Stimulated activated effector memory CD8-positive, alpha-beta T cell treated with anti-CD3 and anti-CD28 coated beads, Interleukin-12 subunit alpha, Interleukin-12 subunit beta, amount 100 ng/mL, for 72 hours (primary cell): ENCODE measurements at regions not wholly inside any gene's neighbourhood (a gene's known extent, or its start where the extent isn't known, plus 50 kb on each side); places are given as distances from the start of the nearest gene placed in this dataset.

Experiments
- ATAC-seq: fragments of 150-1000 bp; cut with Tn5 transposase; 2 replicates; pipeline ENCODE4 v1.10.0; 2021
- DNase-seq, 2 donors: peaks; one replicate each; pipeline ENCODE4 v3.0.0; 2021 to 2022; ENCODE audit warnings: low spot score in 2 of 2
- H3K27ac Mint-ChIP-seq: one replicate; pipeline ENCODE4 v1.8.0; 2022; ENCODE audit warnings: mild to moderate bottlenecking, mixed read lengths
- H3K36me3 Mint-ChIP-seq: one replicate; pipeline ENCODE4 v1.8.0; 2022; ENCODE audit warnings: mild to moderate bottlenecking, mixed read lengths
- H3K4me1 Mint-ChIP-seq: one replicate; pipeline ENCODE4 v1.8.0; 2022; ENCODE audit warnings: mixed read lengths
- H3K4me3 Mint-ChIP-seq: one replicate; pipeline ENCODE4 v1.8.0; 2022; ENCODE audit warnings: mild to moderate bottlenecking, mixed read lengths
- H3K9me3 Mint-ChIP-seq: one replicate; pipeline ENCODE4 v1.8.0; 2022; ENCODE audit warnings: mixed read lengths

DNA sequence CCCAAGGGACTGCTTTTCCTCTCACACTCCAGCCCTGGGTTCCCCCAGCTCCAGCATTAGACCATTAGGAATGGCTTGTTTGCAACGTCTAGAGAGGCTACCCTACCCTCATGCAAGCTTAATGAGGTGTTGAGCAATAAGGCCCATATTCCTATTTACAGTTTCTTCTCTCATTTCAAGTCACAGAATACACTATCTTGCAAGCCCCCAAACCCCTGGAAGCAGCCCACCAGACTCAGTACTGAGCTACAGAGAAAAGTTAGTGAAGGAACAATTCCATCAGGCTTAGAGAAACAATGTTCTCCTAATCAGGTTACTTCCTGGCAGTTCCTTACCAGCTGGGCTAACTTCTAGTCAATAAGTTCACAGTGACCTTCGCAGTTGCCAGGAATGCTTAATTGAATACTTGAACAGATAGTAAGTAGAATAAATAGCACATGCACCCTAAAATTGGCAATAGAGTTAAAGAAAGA, 606.5 kb upstream of the NOX3 start:
- ATAC-seq (no peak), DNase-seq (no peak)
- Mint-ChIP-seq H3K36me3 (no peaks in the 10 kb centered on the region), H3K4me3 (no peak overlapping the region), H3K4me1 (no peaks in the 10 kb centered on the region), H3K9me3 (peaks cover 7% of the 10 kb centered on the region), H3K27ac (no peak overlapping the region)

DNA sequence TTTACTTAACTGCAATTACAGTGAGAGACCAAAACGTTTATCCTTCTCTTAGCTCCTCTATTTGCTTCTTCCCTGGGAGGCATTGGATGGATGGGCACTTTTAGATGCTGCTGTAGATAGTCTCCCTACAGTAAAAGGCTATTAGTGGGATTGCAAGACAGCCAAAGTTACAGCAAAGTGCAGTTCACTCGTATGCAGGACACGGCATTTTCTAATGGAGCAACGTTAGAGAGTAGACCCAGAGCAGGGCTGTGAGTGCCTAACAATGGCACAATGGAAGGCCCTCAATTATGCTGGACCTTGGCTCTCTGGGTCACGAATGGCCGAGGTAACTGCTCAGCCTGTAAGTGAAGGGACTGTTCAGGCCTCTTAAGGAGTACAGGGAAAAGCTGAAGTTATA, 605.8 kb upstream of the NOX3 start:
- ATAC-seq = no peak
- Mint-ChIP-seq H3K4me3 (no peak overlapping the region), H3K9me3 (peaks cover 7% of the 10 kb centered on the region), H3K27ac (no peak overlapping the region), H3K4me1 (no peaks in the 10 kb centered on the region), H3K36me3 (no peaks in the 10 kb centered on the region)
- no peak for DNase-seq

DNA sequence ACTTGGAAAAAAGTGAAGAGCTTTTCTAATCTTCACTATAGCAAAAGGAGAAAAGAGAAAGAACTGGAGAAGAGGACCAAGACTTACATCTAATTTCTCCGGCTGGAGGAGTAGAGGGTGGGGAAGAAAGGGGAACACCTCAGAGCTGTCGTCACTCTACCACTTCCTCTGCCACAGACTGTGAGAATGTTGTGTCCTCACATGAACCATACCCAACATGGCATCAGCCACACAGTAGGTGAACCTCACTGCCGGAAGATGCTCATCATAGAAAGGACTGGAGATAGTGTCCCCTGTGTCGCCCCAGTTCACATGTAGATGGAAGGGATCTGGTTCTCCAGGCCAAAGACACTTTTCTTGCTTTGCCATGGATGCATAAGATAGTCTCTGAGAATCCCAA, 604.4 kb upstream of the NOX3 start:
- H3K4me3 Mint-ChIP-seq = no peak overlapping the region
- ATAC-seq = peak; percentile 93

GRCh38 chr6:156058356-156058755, 602.7 kb upstream of the NOX3 start:
- no peaks in the 10 kb centered on the region for H3K4me1 Mint-ChIP-seq
- H3K36me3 Mint-ChIP-seq = no peaks in the 10 kb centered on the region
- DNase-seq (no peak), ATAC-seq (no peak)
- H3K9me3 Mint-ChIP-seq = peaks cover 8% of the 10 kb centered on the region
- no peak overlapping the region for H3K4me3 Mint-ChIP-seq
- no peak overlapping the region for H3K27ac Mint-ChIP-seq

More for the DNA sequence above, 604.4 kb upstream of the NOX3 start:
- DNase-seq = no peak
- Mint-ChIP-seq H3K27ac (no peak overlapping the region), H3K36me3 (no peaks in the 10 kb centered on the region), H3K9me3 (peaks cover 7% of the 10 kb centered on the region), H3K4me1 (no peaks in the 10 kb centered on the region)

DNA sequence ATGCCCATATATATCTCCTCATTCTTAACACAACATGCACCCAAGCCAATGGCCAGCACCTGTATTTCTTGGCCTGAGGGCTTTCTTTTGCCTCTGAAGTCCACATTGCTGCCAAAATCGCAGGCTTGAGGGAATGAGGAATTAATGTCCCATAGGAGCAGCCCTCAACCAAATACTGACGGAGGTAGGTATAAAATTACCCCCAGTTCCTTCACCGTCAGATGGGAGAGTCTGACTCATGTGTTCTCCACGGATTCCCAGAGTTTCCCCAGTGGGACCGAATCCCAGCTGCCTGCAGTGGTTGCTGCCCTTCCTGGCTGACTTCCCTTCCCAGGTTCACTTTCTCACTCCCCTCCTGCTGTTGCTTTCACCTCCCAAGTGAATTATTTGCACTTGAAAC, 602.2 kb upstream of the NOX3 start:
- ATAC-seq (no peak), DNase-seq (no peak)
- Mint-ChIP-seq H3K36me3 (no peaks in the 10 kb centered on the region), H3K9me3 (peaks cover 10% of the 10 kb centered on the region), H3K4me3 (no peak overlapping the region), H3K4me1 (no peaks in the 10 kb centered on the region), H3K27ac (no peak overlapping the region)

DNA sequence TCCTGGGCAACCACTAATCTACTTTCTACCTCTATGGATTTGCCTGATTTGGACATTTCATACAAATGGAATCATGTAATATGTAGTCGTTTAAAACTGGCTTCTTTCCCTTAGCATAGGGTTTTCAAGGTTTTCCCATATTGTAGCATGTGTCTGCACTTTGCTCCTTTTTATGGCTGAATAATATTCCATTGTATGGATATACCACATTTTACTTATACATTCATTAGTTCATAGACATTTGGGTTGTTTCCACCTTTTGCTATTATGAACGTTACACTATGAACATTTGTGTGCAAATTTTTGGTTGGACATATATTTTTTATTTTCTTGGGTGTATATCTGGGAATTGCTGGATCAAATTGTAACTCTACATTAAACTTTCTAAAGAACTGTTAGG, 600.4 kb upstream of the NOX3 start:
- Mint-ChIP-seq H3K4me3 (no peak overlapping the region), H3K9me3 (peaks cover 9% of the 10 kb centered on the region), H3K36me3 (no peaks in the 10 kb centered on the region), H3K27ac (no peak overlapping the region), H3K4me1 (no peaks in the 10 kb centered on the region)
- DNase-seq (no peak), ATAC-seq (no peak)

- Mint-ChIP-seq H3K36me3 (no peaks in the 10 kb centered on the region), H3K27ac (no peak overlapping the region), H3K4me3 (no peak overlapping the region), H3K4me1 (no peaks in the 10 kb centered on the region), H3K9me3 (peaks cover 12% of the 10 kb centered on the region)
- DNase-seq = no peak
- ATAC-seq = no peak
These were observed 598.0 kb upstream of the NOX3 start for GRCh38 chr6:156053626-156054025.

GRCh38 chr6:156046841-156047449, 591.3 kb upstream of the NOX3 start:
- no peaks in the 10 kb centered on the region for H3K36me3 Mint-ChIP-seq
- DNase-seq (no peak), ATAC-seq (no peak)
- peaks cover 14% of the 10 kb centered on the region for H3K9me3 Mint-ChIP-seq
- no peak overlapping the region for H3K27ac Mint-ChIP-seq
- no peak overlapping the region for H3K4me3 Mint-ChIP-seq
- no peaks in the 10 kb centered on the region for H3K4me1 Mint-ChIP-seq

DNA sequence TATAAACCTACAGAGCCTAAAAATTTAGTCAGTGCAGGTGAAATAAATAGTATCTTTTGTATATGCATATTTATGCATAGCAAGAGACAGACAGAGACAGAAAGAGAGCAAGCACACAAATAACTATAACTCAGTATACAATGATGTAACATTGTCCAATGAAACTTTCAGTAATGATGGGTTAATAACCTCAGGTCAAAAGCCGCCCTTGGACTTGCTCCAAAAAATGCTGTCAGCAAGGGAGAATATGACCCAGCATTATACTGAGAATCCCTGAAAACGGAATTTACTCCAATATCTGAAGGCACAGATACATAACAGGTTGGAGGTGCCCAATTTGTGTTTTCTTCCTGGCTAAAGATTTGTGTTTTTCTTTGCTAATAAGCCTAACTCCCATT, 590.6 kb upstream of the NOX3 start:
- Mint-ChIP-seq H3K36me3 (no peaks in the 10 kb centered on the region), H3K27ac (no peak overlapping the region), H3K4me1 (no peaks in the 10 kb centered on the region), H3K4me3 (no peak overlapping the region), H3K9me3 (peaks cover 12% of the 10 kb centered on the region)
- no peak for DNase-seq
- no peak for ATAC-seq

DNA sequence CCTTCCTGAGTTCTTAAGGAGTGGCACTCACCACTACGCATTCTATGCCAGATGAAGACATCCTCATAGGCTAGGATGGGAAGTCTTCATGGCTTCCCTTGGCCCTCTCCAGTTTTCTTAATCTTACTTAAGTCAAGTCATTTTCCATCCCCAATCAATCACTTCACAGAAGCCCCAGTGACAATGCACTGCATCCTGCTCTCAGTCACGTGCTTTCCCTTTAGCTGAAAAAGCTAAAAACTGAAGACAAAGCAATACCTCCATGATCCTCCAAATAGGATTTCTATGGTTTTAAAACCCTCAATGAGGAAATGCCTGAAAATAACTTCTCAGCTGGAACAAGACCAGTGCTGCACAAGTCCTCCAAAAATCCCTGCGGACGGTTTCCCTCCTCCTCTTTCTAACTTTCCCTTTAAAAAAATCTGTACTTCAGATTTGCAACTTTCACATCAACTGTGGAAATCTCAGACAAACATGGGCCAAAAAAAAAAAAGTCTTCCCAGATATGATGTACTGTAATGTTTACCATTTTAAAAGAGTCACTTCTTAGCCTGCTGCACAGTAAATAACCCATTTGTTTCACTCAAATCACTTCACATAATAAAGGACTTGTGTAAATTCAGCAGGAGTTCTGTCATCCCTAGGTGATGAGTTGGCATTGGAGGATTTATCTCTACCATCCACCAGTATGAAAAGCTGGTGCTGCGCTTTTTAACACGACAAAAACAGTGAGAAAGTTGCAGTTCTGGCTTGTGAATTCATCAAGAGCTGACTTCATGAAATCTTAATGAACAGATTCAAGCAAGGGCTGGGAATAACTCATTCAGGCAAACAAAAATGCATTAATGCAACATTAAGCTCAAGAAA, 590.0 kb upstream of the NOX3 start:
- Mint-ChIP-seq H3K36me3 (no peaks in the 10 kb centered on the region), H3K4me3 (no peak overlapping the region), H3K27ac (no peak overlapping the region), H3K9me3 (peaks cover 12% of the 10 kb centered on the region), H3K4me1 (no peaks in the 10 kb centered on the region)
- ATAC-seq (no peak), DNase-seq (no peak)

DNA sequence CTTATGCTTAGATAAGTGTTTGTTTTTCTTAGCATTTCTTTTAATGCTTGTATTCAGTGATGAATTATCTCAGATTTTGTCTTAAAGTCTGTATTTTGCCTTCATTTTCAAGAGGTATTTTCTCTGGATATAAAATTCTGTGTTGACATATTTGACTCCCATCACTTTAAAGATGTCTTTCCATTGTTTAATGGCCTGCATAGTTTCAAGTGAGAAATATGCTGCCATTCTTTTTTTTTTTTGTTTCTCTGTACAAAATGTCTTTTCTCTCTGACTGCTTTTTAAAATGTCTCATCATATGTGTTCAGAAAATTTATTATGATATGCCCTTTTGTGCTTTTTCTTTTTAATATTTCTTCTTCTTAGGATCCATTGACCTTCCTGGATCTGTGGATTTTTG, 578.0 kb upstream of the NOX3 start:
- Mint-ChIP-seq H3K4me1 (no peaks in the 10 kb centered on the region), H3K9me3 (peaks cover 9% of the 10 kb centered on the region), H3K36me3 (no peaks in the 10 kb centered on the region), H3K4me3 (no peak overlapping the region), H3K27ac (no peak overlapping the region)
- ATAC-seq (no peak), DNase-seq (no peak)

DNA sequence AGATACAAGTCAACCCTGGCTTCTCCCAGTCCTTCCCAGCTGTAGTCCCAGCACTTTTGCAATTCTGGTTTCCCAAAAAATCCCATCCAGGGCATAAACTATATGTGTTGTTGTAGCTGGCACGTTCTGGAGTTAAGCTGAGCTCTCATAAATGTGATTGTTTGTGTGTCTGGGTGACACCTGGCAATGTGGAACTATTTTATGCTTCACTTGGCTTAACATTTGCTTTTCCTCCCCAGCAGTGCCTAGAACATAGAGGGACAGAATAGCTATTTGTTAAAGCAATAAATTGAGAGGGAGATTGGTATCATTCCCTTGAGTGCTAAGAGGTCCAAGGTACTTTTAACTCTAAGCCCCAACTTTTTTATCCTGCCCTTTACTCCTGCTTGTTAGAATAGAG, 575.9 kb upstream of the NOX3 start:
- H3K4me3 Mint-ChIP-seq = no peak overlapping the region
- no peak overlapping the region for H3K27ac Mint-ChIP-seq
- no peaks in the 10 kb centered on the region for H3K36me3 Mint-ChIP-seq
- no peaks in the 10 kb centered on the region for H3K4me1 Mint-ChIP-seq
- peaks cover 11% of the 10 kb centered on the region for H3K9me3 Mint-ChIP-seq
- DNase-seq (no peak), ATAC-seq (no peak)

DNA sequence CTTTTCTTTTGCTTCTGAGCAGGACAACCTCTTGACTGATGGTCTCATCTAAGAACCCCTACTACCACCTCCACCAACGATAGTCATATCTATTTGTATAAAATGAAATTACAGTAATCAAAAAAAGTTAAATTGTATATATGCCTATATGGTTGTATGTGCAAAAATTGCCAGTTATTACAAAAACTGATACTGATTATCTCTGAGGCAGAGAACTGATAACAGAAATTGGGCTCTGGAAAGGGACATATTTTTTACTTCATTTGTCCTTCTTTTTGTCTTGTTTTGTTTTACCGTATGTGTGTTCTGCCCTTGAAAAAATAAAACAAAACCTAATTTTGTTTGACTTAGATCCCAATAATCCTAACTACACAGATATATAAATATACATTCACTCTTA, 574.4 kb upstream of the NOX3 start:
- DNase-seq (no peak), ATAC-seq (no peak)
- H3K27ac Mint-ChIP-seq = no peak overlapping the region
- no peak overlapping the region for H3K4me3 Mint-ChIP-seq
- peaks cover 14% of the 10 kb centered on the region for H3K9me3 Mint-ChIP-seq
- no peaks in the 10 kb centered on the region for H3K4me1 Mint-ChIP-seq
- H3K36me3 Mint-ChIP-seq = no peaks in the 10 kb centered on the region

DNA sequence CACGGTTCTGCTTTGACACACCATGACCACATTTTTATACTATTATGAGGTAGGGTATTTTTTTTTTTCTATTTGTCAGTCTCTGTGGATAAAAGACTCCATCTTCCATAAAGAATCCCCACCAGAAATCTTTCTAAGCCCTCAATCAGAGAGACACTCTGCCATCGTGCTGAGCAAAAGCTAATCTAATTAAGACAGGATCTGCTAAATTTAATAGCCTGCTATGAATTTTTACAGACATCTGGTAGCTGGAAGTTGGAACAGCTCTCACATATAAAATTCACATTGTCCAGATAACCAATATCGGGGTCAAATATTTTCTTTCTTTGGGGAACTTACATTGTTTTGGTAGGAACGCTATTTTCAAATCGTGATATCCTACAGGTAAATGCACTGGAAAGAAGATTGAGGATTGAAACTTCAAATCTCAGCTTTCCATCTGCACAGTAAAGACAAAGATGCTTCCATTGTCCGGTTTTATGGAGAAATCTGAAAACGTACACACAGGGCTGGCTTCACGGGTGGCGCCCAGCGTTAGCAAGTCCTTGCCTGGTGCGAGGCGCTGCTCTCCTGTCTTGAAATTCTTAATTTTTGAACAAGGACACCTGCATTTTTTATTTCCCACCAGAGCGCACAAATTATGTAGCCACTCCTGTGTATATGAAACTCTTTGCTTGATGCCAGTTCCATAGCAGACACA, 573.8 kb upstream of the NOX3 start:
- H3K27ac Mint-ChIP-seq = peak overlapping the region; percentile 91
- no peaks in the 10 kb centered on the region for H3K36me3 Mint-ChIP-seq
- no peaks in the 10 kb centered on the region for H3K4me1 Mint-ChIP-seq
- peak overlapping the region; percentile 55 for H3K4me3 Mint-ChIP-seq
- DNase-seq (no peak), ATAC-seq (no peak)
- peaks cover 15% of the 10 kb centered on the region for H3K9me3 Mint-ChIP-seq

GRCh38 chr6:156028335-156029131, 572.9 kb upstream of the NOX3 start:
- peak overlapping the region; percentile 55 for H3K4me3 Mint-ChIP-seq
- H3K4me1 Mint-ChIP-seq = no peaks in the 10 kb centered on the region
- peaks cover 16% of the 10 kb centered on the region for H3K9me3 Mint-ChIP-seq
- H3K36me3 Mint-ChIP-seq = no peaks in the 10 kb centered on the region
- peak; percentile 80 for ATAC-seq
- H3K27ac Mint-ChIP-seq = peak overlapping the region; percentile 91
- no peak for DNase-seq
